Skin of body (tissue), 1 donor: ENCODE measurements at regions not wholly inside any gene's neighbourhood (a gene's known extent, or its start where the extent isn't known, plus 50 kb on each side); places are given as distances from the start of the nearest gene placed in this dataset.

Source experiments
- DNase-seq: peaks from one replicate; lab custom pipeline; 2025; lab: John Stamatoyannopoulos, UW

DNA sequence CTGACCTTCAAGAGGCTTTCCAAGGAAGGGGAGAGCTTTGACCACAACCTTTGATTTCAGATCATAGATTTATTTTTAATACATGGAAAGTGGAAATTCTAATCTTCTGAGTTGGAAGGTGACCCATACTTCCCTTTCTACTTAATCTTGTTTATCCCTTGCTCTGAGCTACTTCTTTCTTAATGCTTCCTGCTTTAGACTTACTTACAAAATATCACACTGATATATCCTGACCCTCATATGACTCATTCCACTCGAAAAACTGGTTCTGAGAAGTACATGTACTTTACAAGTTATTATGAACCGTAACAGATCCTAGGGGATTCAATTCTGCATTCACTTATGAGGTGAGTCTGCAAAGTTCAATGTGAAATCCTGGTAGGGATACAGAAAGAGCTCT lies 76.2 kb upstream of the IRS2 start:
- no peak for DNase-seq

- no peak for DNase-seq
Measured at GRCh38 chr13:109859898-109860297, 73.5 kb upstream of the IRS2 start.

DNA sequence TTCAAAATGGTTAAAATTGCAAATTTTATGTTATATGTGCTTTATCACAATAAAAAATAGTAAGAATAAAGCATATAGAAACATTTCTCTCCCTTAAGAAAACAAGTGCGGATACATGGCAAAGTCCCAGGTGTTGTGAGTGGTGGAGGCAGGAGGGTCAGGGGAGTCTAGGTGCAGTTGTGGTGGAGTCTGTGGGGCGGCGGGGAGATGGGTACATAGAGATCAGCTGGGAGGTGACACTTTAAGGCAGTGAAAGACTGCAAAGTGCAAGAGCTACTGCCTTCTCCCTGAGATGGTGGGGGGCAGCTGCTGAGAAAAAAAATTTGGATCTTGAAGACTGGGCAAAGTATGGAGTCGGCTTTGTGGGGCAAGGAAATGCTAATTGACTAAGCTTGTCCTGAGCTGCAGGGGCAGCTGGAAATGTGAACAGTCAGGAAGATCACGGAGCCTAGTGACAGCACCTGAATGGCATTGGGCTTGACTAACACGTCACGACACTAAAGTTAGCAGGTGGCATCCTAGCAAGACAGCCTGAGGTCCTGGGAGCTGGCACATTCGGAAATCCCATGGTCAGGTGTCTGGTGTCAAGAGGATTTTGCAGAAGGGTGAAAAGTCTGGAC lies 72.9 kb upstream of the IRS2 start:
- DNase-seq: no peak

- DNase-seq: no peak
Measured at GRCh38 chr13:109858319-109858718, 71.9 kb upstream of the IRS2 start.

DNA sequence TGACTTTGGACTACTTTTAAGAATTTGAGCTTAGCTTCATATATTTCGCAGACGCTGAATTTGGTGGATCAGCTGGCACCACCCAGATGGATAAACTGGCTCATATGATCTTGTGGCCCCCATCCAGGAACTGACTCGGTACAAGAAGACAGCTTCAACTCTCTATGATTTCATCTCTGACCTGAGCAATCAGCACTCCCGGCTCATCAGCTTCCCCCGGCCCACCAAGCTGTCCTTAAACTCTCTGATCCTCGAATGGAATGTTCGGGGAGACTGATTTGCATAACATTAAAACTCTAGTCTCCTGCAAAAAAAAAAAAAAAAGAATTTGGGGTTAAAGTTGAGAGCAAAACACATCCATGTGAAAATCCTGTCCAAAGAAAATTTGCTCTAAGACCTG lies 71.4 kb upstream of the IRS2 start:
- no peak for DNase-seq

- no peak for DNase-seq
Measured at GRCh38 chr13:109857325-109857724, 70.9 kb upstream of the IRS2 start.

DNA sequence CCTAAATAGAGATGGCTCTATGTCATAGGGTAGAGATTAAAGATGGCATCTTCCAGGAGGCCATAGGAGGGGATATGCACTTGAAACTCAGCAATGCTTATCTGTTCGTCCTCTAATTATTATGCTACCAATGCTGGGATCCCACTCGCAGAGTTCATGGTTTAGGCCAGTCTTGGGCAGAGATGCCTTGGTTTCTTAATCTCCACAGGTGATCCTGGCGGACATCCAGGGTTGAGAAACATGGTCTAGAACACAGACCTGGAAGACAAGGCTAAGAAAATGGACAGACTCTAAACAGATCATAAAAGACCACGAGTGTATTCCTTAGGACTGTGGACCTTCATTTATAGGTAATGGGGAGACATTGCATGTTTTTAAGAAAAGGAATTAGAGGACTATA lies 70.0 kb upstream of the IRS2 start:
- DNase-seq: no peak

DNA sequence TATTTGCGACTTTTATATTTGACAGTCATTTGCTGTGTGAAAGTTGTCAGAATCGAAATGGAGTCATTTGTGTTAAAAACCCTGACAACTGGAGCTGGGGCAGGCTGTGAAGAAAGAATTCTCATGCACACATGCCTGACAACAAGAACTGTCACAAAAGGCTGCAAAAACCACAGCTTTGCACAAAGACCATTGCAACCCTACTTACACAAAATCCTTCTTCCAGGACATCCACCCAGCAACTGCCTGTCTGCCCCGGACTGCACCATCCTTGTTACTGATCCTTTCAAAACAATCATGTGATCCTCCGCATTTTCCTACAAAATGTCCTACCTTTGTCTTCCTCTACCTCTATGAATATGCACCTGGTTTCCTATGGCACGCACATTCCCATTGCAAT lies 66.8 kb upstream of the IRS2 start:
- no peak for DNase-seq

DNA sequence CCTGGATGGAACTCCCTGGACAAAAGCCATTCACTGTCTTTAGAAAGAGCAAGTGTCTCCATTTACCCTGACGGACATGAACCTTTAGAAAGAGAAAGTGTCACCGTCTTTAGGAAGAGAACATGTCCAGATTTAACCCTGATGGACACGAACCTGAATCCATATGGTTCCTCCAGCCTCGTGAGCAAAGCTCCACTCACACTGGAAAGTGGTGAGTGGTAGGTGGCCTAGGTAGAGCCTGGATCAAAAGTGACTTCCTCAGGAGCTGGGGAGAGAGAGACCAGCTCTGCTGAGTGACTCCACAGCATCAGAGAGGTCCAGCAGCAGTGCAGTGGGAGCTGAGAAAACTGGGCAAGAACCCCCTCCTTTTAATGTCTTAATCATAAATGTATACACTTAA lies 59.8 kb upstream of the IRS2 start:
- no peak for DNase-seq

DNA sequence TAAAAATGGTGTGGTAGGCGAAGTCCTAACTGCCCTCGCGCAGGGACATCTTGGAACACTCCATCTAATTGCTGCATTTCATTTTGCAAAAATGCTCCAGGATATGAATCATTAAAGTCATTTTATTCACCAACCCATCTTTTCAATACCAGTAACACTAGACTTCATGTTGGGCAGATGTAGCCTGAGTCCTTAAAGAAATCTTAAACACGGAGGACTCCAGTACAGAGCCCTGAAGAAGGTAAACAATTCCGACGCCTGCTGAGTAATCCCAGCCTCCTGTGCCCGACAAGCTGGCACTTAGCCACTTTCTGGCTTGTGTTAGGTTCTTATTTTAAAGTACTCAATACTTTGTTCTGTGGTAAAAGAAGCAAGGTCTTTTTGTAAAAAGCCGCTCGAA lies 58.0 kb upstream of the IRS2 start:
- DNase-seq: no peak

DNA sequence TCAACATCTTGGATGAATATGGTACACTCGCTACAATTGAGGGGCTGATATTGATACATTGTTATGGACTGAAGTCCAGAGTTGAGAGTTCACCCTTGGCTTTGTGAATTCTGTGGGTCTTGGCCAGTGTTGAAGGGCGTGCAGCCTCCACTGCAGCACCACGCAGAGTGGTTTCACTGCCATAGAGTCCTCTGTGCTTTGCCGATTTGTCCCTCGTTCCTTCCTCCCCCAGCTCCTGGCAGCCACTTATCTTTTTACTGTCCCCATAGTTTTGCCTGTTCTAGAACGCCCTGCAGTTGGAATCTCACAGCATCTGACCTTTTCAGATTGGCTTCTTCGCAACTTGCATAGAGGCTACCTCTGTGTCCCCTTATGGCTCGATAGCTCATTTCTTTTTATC lies 57.3 kb upstream of the IRS2 start:
- DNase-seq: no peak

GRCh38 chr13:109842212-109842920 lies 56.0 kb upstream of the IRS2 start:
- no peak for DNase-seq

- no peak for DNase-seq
Measured at GRCh38 chr13:109840893-109841287, 54.5 kb upstream of the IRS2 start.

- DNase-seq: no peak
Measured at GRCh38 chr13:109840201-109840892, 54.0 kb upstream of the IRS2 start.

DNA sequence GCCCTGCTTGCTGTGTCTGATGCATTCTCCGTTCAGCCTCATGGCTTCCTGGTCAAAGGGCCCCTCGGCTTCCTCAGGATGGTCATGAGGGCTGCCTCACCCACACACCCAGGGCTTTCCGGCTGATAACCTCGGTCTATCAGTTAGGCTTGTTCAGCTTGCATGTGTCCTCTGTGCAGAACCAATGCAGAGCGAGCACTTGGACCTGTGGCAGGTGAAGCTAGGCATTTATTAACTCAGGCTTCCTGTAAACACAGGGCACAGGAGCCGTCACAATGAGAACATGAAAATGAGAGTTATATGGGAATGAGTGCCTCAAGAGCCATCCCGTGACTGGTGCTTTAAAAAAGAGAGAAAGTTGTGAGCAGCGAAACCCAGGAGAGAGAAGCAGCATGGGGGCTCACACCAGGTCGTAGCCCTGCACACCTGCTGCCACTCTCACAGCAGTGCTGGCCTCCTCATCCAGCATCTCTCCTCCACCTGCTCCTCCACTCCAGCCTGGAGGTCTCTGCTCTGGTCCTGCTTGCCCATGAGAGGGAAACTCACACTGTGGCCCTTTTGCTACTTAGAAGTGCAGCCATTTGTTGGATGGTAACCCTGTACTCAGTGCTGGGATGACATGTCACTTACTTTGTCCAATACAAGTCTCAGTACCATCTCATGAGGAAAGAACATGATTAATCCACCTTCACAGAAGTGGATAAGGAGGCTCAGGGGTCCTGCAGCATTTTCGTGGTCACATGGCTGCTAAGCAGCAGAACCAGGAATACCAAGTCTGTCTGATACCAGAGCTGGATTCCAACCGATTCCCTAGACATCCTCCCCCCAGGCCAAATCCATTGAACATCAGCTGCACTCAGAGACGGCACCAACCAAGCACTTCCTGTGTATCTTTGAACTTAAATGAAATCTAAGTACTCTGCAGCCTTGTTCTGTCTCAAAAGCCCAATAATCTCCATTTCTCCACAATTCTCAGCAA lies 50.5 kb upstream of the IRS2 start:
- no peak for DNase-seq
